WTC11 (cell line): ENCODE measurements at regions not wholly inside any gene's neighbourhood (a gene's known extent, or its start where the extent isn't known, plus 50 kb on each side); places are given as distances from the start of the nearest gene placed in this dataset.

Experiments used
- ATAC-seq: fragments of 200-7000 bp; cut with Tn5 transposase; 2 replicates; pipeline ENCODE4 v1.10.0; 2021; ENCODE audit warnings: mild to moderate bottlenecking, moderate library complexity
- CTCF ChIA-PET: fragments of 300-600 bp; sonication (Branson Sonifier 250); formaldehyde crosslinking; loops from one replicate; lab custom pipeline; 2021; ENCODE audit warnings: antibody characterized with exemption; lab: Charles Lee
- POLR2A ChIA-PET: fragments of 350-600 bp; sonication (Branson Sonifier 250); formaldehyde crosslinking; loops from one replicate; lab custom pipeline; 2021; ENCODE audit warnings: antibody characterized with exemption; lab: Charles Lee
- DNase-seq: peaks from one replicate; pipeline ENCODE4 v3.0.0; 2021; ENCODE audit warnings: low spot score
- H3K27ac Mint-ChIP-seq: 2 replicates; pipeline ENCODE4 v1.8.0; 2021; ENCODE audit warnings: mixed read lengths
- H3K27me3 Mint-ChIP-seq: 2 replicates; pipeline ENCODE4 v1.8.0; 2021; ENCODE audit warnings: low read depth, mild to moderate bottlenecking, moderate library complexity, mixed read lengths
- H3K36me3 Mint-ChIP-seq: 2 replicates; pipeline ENCODE4 v1.8.0; 2021; ENCODE audit warnings: mixed read lengths
- H3K4me1 Mint-ChIP-seq: 2 replicates; pipeline ENCODE4 v1.8.0; 2022; ENCODE audit warnings: mixed read lengths
- H3K4me3 Mint-ChIP-seq: 2 replicates; pipeline ENCODE4 v1.8.0; 2021; ENCODE audit warnings: mild to moderate bottlenecking, moderate library complexity, mixed read lengths
- H3K9me3 Mint-ChIP-seq: 2 replicates; pipeline ENCODE4 v1.8.0; 2021; ENCODE audit warnings: mixed read lengths
- GABPB1 ChIP-seq: sonication (generic); formaldehyde crosslinking; IDR thresholded peaks from 2 replicates; pipeline ENCODE4 v1.8.1; 2023; ENCODE audit warnings: mild to moderate bottlenecking, missing genetic modification reagents
- GRHL2 ChIP-seq: fragments of 250-450 bp; sonication (Bioruptor Pico); IDR thresholded peaks from 2 replicates; pipeline ENCODE4 v1.8.0; 2022; ENCODE audit warnings: mild to moderate bottlenecking, moderate library complexity; ENCODE audit not compliant: insufficient replicate concordance, severe bottlenecking
- HMGA2 ChIP-seq: fragments of 250-450 bp; sonication (Bioruptor Pico); IDR thresholded peaks from 2 replicates; pipeline ENCODE4 v1.4.0; 2021; ENCODE audit warnings: mild to moderate bottlenecking, moderate library complexity
- JUN ChIP-seq: sonication (generic); formaldehyde crosslinking; IDR thresholded peaks from 2 replicates; pipeline ENCODE4 v1.8.0; 2023; ENCODE audit warnings: mild to moderate bottlenecking, missing genetic modification reagents
- NFE2L1 ChIP-seq: sonication (generic); formaldehyde crosslinking; IDR thresholded peaks from 2 replicates; pipeline ENCODE4 v1.8.1; 2023; ENCODE audit warnings: missing genetic modification reagents
- NFYB ChIP-seq: sonication (generic); formaldehyde crosslinking; conservative IDR thresholded peaks from 2 replicates; pipeline ENCODE4 v1.8.0; 2022; ENCODE audit warnings: low read depth, missing genetic modification reagents
- SMAD3 ChIP-seq: sonication (generic); formaldehyde crosslinking; IDR thresholded peaks from 2 replicates; pipeline ENCODE4 v1.8.0; 2022; ENCODE audit warnings: missing genetic modification reagents, mild to moderate bottlenecking, borderline replicate concordance
- SOX15 ChIP-seq: fragments of 250-450 bp; sonication (Bioruptor Pico); IDR thresholded peaks from 2 replicates; pipeline ENCODE4 v1.9.0; 2021; ENCODE audit warnings: mild to moderate bottlenecking
- ZBTB21 ChIP-seq: sonication (generic); formaldehyde crosslinking; IDR thresholded peaks from 2 replicates; pipeline ENCODE4 v1.8.1; 2023; ENCODE audit warnings: mild to moderate bottlenecking, missing genetic modification reagents, borderline replicate concordance
- ZNF219 ChIP-seq: sonication (generic); formaldehyde crosslinking; IDR thresholded peaks from 2 replicates; pipeline ENCODE4 v1.8.0; 2023; ENCODE audit warnings: missing genetic modification reagents, mild to moderate bottlenecking, borderline replicate concordance
- ZNF263 ChIP-seq: sonication (generic); formaldehyde crosslinking; IDR thresholded peaks from 2 replicates; pipeline ENCODE4 v1.8.1; 2022; ENCODE audit warnings: low read depth, mild to moderate bottlenecking, moderate library complexity, missing genetic modification reagents
- ZNF396 ChIP-seq: fragments of 250-450 bp; sonication (Bioruptor Pico); IDR thresholded peaks from 2 replicates; pipeline ENCODE4 v1.8.0; 2021; ENCODE audit warnings: mild to moderate bottlenecking, moderate library complexity, borderline replicate concordance
- TF ChIP-seq, protein P1 (sequence below): sonication (generic); formaldehyde crosslinking; IDR thresholded peaks from 2 replicates; pipeline ENCODE4 v1.8.0; 2022; ENCODE audit warnings: missing genetic modification reagents
- TF ChIP-seq, protein P2 (sequence below): sonication (generic); formaldehyde crosslinking; IDR thresholded peaks from 2 replicates; pipeline ENCODE4 v1.8.0; 2022; ENCODE audit warnings: mild to moderate bottlenecking, missing genetic modification reagents
- TF ChIP-seq, protein P3 (sequence below): sonication (generic); formaldehyde crosslinking; IDR thresholded peaks from 2 replicates; pipeline ENCODE4 v1.8.1; 2023; ENCODE audit warnings: mild to moderate bottlenecking, missing genetic modification reagents
- TF ChIP-seq, protein P4 (sequence below): sonication (generic); formaldehyde crosslinking; IDR thresholded peaks from 2 replicates; pipeline ENCODE4 v1.8.0; 2023; ENCODE audit warnings: missing genetic modification reagents
- TF ChIP-seq, protein P5 (sequence below): sonication (generic); formaldehyde crosslinking; IDR thresholded peaks from 2 replicates; pipeline ENCODE4 v1.8.1; 2022; ENCODE audit warnings: low read depth, mild to moderate bottlenecking, moderate library complexity, missing genetic modification reagents, borderline replicate concordance
- TF ChIP-seq, protein P6 (sequence below): fragments of 200-600 bp; IDR thresholded peaks from 2 replicates; pipeline ENCODE4 v1.8.0; 2022; ENCODE audit warnings: antibody characterized with exemption

DNA sequence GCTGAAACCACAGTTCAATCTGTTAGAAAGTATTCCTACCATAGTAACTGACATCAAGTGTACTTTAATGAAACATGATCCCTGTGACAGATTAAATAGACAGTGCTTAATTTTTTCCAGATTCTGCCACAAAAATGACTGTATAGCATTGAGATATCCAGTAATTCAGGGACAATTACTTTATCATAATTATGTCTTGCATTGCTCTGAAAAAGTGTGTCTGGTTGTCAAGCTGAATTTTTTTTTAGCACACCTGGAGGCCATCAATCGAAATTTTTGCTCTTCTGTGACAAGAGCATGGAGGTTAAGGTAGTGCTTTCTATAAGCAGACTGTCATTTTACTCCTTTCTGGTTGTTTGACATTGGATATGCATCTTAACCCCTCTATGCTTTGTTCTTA is 1083.8 kb upstream of the NRXN1 start (continued):
- TF ChIP-seq, protein P1, sequence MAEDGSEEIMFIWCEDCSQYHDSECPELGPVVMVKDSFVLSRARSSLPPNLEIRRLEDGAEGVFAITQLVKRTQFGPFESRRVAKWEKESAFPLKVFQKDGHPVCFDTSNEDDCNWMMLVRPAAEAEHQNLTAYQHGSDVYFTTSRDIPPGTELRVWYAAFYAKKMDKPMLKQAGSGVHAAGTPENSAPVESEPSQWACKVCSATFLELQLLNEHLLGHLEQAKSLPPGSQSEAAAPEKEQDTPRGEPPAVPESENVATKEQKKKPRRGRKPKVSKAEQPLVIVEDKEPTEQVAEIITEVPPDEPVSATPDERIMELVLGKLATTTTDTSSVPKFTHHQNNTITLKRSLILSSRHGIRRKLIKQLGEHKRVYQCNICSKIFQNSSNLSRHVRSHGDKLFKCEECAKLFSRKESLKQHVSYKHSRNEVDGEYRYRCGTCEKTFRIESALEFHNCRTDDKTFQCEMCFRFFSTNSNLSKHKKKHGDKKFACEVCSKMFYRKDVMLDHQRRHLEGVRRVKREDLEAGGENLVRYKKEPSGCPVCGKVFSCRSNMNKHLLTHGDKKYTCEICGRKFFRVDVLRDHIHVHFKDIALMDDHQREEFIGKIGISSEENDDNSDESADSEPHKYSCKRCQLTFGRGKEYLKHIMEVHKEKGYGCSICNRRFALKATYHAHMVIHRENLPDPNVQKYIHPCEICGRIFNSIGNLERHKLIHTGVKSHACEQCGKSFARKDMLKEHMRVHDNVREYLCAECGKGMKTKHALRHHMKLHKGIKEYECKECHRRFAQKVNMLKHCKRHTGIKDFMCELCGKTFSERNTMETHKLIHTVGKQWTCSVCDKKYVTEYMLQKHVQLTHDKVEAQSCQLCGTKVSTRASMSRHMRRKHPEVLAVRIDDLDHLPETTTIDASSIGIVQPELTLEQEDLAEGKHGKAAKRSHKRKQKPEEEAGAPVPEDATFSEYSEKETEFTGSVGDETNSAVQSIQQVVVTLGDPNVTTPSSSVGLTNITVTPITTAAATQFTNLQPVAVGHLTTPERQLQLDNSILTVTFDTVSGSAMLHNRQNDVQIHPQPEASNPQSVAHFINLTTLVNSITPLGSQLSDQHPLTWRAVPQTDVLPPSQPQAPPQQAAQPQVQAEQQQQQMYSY (CRISPR knock-in tag): no peak
- TF ChIP-seq GRHL2 (no peak), ZNF219 (CRISPR knock-in tag) (no peak)
- TF ChIP-seq, protein P2, sequence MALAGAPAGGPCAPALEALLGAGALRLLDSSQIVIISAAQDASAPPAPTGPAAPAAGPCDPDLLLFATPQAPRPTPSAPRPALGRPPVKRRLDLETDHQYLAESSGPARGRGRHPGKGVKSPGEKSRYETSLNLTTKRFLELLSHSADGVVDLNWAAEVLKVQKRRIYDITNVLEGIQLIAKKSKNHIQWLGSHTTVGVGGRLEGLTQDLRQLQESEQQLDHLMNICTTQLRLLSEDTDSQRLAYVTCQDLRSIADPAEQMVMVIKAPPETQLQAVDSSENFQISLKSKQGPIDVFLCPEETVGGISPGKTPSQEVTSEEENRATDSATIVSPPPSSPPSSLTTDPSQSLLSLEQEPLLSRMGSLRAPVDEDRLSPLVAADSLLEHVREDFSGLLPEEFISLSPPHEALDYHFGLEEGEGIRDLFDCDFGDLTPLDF (CRISPR knock-in tag): no peak
- TF ChIP-seq, protein P3, sequence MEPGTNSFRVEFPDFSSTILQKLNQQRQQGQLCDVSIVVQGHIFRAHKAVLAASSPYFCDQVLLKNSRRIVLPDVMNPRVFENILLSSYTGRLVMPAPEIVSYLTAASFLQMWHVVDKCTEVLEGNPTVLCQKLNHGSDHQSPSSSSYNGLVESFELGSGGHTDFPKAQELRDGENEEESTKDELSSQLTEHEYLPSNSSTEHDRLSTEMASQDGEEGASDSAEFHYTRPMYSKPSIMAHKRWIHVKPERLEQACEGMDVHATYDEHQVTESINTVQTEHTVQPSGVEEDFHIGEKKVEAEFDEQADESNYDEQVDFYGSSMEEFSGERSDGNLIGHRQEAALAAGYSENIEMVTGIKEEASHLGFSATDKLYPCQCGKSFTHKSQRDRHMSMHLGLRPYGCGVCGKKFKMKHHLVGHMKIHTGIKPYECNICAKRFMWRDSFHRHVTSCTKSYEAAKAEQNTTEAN (CRISPR knock-in tag): no peak
- TF ChIP-seq, protein P4, sequence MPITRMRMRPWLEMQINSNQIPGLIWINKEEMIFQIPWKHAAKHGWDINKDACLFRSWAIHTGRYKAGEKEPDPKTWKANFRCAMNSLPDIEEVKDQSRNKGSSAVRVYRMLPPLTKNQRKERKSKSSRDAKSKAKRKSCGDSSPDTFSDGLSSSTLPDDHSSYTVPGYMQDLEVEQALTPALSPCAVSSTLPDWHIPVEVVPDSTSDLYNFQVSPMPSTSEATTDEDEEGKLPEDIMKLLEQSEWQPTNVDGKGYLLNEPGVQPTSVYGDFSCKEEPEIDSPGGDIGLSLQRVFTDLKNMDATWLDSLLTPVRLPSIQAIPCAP: no peak

DNA sequence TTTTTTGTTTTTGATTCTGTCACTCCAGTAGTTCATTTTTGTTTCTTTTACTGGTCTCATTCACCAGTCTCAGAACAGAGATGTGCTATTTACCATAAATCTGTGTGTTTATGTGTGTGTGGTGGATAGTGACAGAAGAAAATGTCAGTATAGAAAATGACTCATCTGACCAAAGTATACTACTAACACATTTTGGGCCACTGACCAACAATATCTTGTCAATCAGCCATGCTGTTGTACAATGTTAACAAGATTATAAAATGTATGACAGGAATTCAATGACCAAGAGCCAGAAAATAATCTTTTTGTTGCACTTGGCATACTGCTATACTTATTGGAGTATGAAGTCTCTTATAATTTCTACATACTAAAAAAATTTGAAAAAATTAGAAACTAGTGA is 1081.4 kb upstream of the NRXN1 start:
- Mint-ChIP-seq H3K4me1 (no peaks in the 10 kb centered on the region), H3K4me3 (no peak overlapping the region), H3K9me3 (peaks cover 16% of the 10 kb centered on the region), H3K27ac (no peak overlapping the region), H3K36me3 (peaks cover 12% of the 10 kb centered on the region), H3K27me3 (no peaks in the 10 kb centered on the region)
- ChIA-PET POLR2A (no interaction called here), CTCF (no interaction called here)
- no peak for ATAC-seq
- no peak for DNase-seq
- no peak for TF ChIP-seq GABPB1 (CRISPR knock-in tag)
- no peak for TF ChIP-seq HMGA2 (CRISPR knock-in tag)
- no peak for TF ChIP-seq SOX15 (CRISPR knock-in tag)

DNA sequence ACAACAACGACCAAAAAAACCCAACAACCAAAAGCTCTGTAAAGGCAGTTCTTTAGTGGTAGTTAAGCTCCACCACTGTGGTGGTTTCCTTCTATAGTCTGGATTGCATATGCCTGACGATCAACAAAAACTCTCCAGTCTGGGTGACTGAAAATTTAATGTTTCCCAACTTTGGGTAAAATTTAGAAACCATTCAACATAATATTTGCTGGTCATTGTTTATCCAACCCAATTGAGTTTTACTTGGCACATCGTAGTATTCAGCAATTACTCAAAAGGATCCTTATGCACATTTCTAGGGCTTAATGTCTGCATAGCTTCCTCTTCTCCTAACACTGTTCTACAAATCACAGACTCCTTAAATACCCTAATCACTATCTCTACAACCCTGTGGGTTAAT is 1080.2 kb upstream of the NRXN1 start:
- TF ChIP-seq NFE2L1 (CRISPR knock-in tag) (no peak), SMAD3 (CRISPR knock-in tag) (no peak), ZBTB21 (no peak), JUN (CRISPR knock-in tag) (no peak), ZNF396 (CRISPR knock-in tag) (no peak), ZNF263 (no peak), NFYB (no peak)
- TF ChIP-seq, protein P5, sequence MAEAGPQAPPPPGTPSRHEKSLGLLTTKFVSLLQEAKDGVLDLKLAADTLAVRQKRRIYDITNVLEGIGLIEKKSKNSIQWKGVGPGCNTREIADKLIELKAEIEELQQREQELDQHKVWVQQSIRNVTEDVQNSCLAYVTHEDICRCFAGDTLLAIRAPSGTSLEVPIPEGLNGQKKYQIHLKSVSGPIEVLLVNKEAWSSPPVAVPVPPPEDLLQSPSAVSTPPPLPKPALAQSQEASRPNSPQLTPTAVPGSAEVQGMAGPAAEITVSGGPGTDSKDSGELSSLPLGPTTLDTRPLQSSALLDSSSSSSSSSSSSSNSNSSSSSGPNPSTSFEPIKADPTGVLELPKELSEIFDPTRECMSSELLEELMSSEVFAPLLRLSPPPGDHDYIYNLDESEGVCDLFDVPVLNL (CRISPR knock-in tag): no peak
- TF ChIP-seq, protein P6, sequence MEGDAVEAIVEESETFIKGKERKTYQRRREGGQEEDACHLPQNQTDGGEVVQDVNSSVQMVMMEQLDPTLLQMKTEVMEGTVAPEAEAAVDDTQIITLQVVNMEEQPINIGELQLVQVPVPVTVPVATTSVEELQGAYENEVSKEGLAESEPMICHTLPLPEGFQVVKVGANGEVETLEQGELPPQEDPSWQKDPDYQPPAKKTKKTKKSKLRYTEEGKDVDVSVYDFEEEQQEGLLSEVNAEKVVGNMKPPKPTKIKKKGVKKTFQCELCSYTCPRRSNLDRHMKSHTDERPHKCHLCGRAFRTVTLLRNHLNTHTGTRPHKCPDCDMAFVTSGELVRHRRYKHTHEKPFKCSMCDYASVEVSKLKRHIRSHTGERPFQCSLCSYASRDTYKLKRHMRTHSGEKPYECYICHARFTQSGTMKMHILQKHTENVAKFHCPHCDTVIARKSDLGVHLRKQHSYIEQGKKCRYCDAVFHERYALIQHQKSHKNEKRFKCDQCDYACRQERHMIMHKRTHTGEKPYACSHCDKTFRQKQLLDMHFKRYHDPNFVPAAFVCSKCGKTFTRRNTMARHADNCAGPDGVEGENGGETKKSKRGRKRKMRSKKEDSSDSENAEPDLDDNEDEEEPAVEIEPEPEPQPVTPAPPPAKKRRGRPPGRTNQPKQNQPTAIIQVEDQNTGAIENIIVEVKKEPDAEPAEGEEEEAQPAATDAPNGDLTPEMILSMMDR: no peak
- peaks cover 16% of the 10 kb centered on the region for H3K9me3 Mint-ChIP-seq
- no peak overlapping the region for H3K27ac Mint-ChIP-seq
- ATAC-seq (no peak), DNase-seq (no peak)
- H3K36me3 Mint-ChIP-seq: peaks cover 12% of the 10 kb centered on the region
- POLR2A ChIA-PET: no interaction called here
- H3K4me3 Mint-ChIP-seq: no peak overlapping the region
- H3K4me1 Mint-ChIP-seq: peaks cover 2% of the 10 kb centered on the region; the same call in 1 of the 2 replicates
- no peaks in the 10 kb centered on the region for H3K27me3 Mint-ChIP-seq
- CTCF ChIA-PET: no interaction called here
